HG02973 (cell line): ENCODE measurements at regions not wholly inside any gene's neighbourhood (a gene's known extent, or its start where the extent isn't known, plus 50 kb on each side); places are given as distances from the start of the nearest gene placed in this dataset.
"Not testable (repeated sequence)": the region's sequence is repeated elsewhere in the genome, so short reads cannot be mapped to it uniquely, and the experiment has no call there.

Experiments used
- ATAC-seq: cut with Tn5 transposase; IDR thresholded peaks from one replicate; pipeline ENCODE4 v1.9.1; 2021; ENCODE audit warnings: moderate library complexity; ENCODE audit not compliant: unreplicated experiment

DNA sequence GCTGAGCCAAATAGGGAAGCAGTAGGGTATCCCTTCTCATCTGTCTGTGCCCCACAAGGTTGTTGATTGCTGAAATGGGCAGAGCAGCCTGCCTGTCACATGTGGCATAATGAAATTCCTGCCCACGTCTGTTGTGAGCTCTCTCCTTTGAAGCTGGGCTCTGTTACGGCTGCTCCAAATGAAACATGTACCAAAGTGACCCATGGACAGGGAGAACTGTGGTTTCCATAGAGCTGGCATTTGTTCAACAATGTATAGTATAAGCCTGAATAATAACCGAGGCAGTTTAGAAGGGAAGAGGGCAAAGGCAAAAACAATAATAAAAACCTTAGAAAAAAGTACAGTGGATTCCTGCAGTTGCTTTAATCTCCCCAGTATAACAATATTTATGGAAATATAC lies 149.7 kb downstream of the LYPLAL1 start:
- ATAC-seq, result no peak

DNA sequence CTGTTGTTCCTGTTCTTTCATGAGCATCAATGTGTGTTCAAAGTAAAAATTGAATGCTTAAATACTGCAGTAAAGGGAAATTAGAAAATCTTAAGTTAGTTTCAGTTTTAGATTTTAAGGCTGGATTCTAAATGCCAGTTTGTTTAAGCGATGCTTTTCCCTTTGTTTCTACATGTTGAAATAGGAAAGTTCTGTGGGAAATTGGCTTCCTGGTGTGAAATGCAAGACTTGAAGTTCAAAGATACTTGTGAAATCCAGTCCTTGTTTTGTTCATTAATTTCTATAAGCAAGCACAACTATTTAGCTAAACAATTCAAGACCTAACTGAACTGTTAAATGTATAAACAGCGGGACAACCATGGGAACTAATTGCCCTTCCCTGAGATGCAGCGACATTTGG lies 149.1 kb downstream of the LYPLAL1 start:
- no peak for ATAC-seq

DNA sequence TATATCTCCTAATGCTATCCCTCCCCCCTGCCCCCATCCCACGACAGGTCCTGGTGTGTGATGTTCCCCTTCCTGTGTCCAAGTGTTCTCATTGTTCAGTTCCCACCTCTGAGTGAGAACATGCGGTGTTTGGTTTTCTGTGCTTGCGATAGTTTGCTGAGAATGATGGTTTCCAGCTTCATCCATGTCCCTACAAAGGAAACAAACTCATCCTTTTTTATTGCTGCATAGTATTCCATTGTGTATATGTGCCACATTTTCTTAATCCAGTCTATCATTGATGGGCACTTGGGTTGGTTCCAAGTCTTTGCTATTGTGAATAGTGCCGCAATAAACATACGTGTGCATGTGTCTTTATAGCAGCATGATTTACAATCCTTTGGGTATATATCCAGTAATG lies 146.9 kb downstream of the LYPLAL1 start:
- ATAC-seq, result not testable (repeated sequence)

DNA sequence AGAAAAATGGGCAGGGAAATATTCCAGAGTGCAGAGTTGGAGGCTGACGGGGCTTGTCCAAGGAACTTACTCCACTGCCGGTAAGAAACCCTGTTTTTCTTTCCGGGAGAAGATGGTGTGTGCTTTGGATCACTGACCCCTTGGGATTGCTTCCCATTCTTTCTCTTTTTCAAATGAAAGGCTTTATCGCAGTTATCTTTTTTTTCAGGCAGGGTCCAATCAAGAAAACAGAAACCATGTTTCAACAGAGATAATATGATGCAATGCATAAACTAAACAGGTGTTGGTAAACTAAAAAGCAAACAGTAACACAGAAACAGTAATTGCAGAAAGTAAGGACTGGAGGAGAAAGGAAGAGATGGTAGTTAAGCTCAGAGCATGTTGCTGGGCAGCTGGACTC lies 145.1 kb downstream of the LYPLAL1 start:
- ATAC-seq, result no peak

DNA sequence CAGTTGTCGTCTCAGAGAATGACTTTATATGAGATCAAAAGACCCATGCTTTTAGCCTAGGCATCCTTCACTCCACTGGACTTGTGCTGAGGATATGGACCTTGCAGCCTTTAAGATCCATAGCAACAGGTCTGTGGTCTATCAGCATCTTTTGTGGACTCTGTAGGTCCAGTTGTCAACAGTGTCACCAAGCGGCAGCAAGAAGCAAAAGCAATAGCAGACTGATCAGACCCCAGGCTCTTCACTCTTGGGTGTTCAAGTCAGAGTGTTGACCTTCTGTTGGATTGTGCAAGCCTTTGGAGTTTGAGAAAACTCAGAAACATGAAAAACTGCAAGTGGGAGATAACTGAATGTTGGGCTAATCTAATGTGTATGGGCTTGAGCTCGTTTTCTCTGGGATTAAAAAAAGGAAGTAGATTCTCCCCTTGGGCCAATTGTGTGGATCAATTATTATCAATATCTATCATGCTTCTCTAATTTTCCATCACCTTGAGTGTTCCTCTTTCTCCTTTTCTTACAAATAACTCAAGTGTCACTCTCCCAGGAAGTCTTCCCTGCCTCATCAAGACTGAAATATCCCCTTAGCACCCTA lies 144.2 kb downstream of the LYPLAL1 start:
- no peak for ATAC-seq

DNA sequence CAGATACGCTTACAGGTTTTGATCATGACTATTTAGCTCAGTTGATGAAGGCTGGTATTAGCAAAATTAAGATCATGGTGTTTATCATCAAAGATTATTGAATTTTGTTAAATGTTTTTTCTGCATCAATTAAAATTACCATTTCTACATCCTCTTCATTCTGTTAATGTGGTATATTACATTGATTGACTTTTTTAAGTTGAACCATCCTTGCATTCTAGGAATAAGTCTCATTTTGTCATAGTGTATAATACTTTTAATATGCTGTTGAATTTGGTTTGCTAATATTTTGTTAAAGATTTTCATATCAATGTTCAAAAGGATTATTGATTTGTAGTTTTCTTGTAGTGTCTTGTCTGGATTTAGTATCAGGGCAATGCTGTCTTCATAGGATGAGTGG lies 142.4 kb downstream of the LYPLAL1 start:
- ATAC-seq, result no peak

DNA sequence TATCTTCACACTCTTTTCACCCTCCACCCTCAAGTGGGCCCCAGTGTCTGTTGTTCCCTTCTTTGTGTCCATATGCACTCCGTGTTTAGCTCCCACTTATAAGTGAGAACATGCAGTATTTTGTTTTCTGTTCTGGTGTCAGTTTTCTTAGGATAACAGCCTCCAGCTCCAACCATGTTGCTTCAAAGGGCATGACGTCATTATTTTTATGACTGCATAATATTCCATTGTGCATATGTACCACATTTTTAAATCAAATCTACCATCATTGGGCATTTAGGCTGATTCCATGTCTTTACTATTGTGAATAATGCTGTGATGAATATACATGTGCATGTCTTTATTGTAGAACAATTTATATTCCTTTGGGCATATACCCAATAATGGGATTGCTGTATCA lies 140.3 kb downstream of the LYPLAL1 start:
- no peak for ATAC-seq

DNA sequence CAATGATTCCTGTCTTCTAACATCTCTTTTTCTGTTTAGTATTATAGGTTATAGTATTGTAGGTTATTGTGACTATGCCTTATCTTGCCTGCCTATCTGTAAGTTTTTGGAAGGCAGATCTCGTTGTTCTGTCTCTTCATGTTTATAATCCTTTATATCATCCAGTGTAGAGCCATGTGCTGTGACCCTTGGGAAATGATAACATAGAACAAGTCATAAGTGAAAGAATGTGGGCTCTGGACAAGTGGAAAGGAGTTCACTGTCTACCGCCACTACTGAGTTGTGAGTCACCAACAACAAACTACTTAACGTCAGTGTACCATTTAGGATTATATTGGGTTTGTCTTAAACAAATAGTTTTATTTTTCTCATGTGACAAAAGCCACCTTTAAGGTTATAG lies 139.3 kb downstream of the LYPLAL1 start:
- ATAC-seq, result no peak

DNA sequence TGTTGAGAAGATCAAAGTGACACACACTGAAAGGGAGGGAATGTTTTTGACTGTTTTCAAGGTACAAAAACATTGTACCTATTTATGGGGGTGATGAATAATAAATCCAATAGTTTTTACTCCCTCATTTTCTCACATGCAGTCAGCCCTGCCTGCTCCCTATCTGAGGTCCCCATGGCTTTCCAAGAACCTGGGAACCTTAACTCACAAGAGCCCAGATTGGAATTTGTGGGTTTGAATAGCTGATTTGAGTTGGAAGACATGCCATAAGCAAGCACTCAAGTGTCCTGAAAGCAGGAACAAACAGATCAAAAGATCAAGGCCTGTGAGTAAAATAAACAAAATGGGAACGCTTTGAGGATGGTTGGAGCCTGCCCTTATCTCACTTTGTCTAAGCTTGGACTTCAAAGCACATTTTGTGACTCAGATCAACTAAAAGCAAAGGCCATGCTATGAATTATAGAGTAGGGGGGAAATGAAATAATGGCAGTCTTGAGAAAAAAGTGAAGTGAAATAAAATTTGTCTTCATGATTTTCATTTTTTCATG lies 136.6 kb downstream of the LYPLAL1 start:
- ATAC-seq, result no peak

DNA sequence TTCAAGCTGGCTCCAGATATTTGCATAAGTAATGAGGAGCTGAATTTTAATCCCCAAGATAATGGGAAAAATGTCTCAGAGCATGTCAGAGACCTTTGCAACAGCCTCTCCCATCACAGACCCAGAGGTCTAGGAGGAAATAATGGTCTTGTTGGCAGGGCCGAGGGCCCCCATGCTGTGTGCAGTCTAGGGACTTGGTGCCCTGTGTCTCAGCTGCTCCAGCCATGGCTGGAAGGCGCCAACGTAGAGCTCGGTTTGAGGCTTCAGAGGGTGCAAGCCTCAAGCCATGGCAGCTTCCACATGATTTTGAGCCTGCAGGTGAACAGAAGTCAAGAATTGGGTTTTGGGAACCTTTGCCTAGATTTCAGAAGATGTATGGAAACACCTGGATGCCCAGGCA lies 134.7 kb downstream of the LYPLAL1 start:
- ATAC-seq, result no peak

DNA sequence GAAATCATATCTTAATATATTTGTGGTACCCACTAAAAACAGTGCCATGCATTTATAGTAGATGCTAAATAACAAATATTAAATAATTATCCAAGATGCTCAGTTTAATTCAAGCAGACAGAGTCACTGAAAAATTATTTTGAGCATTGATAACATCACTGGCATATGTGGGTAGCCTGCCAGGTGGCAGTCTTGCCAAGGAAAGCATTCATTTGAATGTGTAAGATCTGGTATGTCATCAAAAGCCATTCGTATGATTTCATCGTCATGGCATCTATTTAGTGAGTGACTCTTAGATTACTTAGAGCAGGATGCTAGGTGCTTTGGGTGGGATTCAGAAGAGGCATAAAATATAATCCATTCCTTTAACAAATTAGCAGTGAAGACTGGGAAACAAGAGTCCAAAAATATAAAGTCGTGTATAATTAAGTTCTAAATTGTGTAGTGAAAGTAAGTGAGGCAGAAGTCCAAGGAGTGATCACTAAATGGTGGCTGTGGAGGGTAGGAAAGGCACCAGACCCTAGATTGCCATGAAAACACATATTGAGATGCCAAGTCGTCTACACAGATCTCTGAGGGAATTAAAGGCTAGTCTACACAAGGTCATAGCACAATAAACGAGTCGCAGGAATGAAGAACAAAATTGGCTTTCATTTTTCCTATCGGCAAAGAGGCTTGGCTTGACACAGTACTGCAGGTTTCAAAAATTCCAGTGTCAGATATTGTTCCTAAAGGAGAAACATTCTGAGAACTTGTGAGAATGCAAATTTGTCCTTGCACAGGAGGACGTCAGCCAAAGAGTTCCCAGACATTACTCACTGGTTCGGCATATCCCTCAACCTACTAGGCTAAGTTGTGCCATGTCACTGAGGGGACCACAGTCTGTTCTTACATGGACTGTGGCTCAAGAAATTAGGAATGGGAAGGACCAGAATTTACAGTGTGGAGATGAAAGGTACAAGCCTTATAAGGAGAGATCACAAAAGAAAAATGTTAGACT lies 130.8 kb downstream of the LYPLAL1 start:
- no peak for ATAC-seq

DNA sequence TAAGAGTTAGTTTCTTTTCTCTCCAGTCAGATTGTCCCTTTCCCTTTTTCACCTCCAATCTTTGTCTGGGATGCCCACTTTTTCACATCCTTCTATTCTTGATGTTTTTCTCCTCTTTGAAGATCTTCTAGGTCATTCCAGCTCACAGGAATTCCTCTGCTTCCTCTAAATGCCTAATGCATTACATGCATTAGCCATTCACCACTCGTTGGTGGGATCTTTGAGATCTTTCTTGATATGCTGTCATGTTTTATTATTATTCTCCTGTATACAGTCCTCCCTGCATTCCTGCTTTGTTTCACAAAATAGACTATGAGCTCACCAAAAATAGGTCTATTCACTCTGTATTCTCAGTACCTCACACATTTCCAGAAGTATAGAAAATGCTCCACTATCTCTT lies 129.0 kb downstream of the LYPLAL1 start:
- ATAC-seq, result no peak

DNA sequence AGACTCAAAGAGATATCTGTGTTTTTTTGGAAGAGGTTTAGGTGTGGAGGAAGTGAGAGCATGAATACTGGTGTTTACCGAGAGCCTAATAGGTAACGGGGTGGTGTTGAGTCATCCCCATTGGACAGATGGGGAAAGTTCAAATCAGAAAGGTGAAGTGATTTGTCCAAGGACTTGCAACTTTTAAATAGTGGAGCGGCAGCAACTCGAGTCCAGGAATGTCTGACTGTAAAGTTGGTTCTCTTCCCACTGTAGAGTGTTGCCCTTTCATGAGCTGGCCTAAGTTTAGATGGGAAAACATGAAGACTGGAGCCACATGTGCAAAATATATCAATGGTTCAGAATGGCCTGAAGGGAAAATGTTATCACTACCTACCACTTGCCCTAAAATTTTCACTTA lies 125.7 kb downstream of the LYPLAL1 start:
- ATAC-seq, result no peak

DNA sequence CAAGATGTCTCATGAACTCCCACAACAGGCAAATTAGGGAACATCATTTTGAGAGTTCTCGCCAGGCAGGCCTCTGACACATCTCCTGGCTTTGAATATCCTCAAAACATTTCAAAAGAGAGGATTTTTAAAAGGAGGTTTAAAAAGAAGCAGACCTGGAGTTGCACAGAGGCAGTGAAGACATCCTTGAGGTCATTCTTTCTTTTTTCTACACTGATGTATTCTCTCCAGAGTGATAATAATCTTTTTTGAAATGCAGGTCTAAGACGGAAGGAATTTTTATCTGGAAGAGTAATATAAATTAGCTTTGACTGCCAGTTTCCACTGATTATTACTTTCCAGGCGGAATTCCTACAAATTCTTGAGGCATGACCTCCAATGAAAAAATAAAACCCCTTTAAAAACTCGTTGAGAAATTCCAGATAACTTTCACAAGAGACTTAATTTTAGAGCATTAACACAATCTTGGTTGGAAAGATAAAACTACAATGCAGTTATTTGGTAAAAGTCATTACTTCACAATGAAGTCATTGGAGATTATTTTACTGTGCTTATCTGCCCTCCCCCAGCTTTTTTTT lies 125.0 kb downstream of the LYPLAL1 start:
- ATAC-seq, result no peak

DNA sequence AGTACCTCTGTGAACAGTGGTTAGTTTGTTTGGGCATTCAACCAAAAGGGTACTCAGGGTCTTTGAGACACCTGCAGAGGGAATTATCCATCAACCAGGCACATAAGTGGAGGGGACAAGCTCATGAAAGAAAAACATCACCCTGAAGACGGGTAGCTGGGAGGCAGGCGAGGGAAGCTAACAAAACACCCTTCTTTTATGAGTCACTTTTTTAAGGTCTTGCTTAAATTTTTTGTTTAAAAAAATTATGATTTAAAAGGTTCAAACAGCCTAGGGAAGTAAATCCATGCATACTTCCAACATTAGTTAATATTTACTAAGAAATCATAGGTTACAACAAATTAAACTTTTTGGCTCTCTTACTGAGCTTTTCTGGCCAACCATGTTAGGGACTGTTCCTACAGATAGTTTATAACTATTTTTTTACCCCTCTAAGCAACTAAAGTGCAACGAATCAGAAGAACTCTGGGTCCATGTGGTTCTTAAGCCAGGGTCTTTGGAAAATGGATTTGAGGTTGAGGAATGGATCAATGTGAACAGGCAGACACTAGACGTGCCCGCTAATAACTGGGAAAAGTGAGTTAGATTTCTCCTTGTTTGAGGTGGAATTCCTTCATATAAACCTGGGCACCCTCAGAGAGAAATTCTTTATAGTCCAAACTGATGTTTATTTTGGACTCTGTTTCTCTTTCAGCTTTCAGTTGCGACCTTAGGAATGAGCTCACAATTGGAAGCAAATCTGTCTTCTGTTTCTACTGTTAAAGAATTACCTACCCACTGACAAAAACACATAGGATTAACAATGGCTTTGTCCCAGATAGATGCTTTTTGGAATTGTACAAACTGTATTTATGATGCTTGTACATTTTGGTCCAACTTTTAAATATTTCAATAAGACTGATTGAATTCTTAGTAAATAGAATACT lies 123.0 kb downstream of the LYPLAL1 start:
- ATAC-seq, result no peak

DNA sequence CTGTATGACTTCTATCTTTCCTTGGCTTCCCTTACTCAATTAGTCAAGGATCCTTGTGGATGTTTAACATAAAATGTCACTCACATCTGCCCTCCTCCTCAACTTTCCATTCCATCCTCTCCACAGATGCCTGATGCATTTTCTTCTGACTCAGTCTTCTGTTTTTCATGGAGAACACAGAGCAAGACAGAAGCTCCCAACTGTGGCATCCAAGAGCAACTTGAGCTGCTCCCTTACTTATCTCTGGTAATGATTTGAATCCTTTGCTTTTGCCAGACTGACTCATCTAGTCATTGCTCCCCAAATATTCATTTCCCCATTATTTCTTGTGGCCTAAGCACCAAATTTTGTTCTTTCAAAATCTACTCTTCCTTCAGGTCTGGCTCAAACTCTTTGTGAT lies 120.6 kb downstream of the LYPLAL1 start:
- ATAC-seq, result no peak

DNA sequence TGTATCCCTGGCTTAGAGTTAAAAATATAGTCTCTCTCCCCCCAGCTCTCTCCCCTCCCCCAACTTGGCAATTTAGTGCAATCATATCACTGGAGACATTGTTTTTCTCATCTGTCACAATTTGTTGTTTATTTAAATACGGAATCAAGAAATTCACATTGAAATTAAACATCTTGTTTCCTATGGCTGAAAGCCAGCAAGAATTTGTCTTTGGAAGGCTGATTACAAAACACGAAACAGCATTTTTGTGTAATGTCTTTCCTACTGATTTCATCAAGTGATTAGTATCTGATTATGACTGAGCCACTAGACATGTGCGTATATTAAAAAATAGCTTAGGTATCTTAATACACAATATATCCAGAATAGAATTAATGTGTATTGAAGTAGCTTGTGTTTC lies 119.7 kb downstream of the LYPLAL1 start:
- ATAC-seq, result no peak

DNA sequence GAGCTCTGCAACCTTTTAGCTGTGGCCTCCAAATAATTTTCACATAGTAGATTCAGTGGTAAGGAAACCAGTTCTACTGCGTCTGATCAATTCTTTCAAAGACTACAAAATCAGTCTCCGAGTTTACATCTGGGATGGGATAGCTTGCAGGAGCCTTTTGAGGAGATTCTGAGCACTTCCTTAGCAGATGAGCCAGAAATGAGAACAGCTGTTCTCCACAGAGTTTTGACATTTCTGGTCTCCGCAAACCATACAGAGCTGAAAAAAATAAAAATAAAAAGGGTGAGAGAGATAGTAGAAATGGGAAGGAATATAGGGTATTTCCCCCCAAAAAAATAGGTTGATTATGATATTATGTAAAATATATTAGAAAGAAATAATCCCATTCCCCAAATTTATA lies 119.3 kb downstream of the LYPLAL1 start:
- no peak for ATAC-seq

DNA sequence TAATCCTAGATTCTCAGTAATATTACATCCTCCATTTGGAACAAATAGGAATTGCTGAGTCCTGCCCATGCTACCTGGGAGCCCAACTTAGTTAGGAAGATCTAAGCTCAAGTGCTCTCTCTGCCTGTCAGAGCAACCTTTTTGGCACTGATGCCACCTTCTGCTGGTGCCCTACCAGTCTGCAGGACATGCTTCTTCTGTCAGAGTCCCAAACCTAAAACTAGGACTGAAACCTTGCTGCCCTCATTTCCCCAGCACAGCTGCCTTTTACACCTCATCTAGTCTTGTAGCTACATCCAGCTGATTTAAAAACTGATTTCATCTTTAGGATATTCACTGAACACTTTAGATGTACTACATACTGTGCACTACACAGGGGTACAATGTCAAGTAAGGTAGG lies 118.7 kb downstream of the LYPLAL1 start:
- no peak for ATAC-seq

DNA sequence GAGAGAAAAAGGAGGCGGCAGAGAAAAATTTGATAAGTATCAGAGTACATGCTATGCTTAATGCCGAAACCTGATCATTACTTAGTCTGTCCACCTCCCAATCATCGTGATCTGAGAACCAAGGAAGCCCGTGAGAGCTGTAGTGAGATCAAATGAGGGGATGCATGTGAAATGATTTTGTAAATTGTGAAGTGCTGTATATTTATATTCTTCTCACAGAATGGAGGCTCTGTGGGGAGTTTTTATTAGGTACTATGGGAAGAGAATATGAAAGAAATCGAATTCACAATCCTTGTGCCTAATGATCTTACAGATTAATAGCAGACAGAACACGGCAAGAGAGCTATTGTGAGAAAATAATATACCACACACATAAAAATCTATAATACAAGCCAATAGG lies 115.5 kb downstream of the LYPLAL1 start:
- ATAC-seq, result no peak

DNA sequence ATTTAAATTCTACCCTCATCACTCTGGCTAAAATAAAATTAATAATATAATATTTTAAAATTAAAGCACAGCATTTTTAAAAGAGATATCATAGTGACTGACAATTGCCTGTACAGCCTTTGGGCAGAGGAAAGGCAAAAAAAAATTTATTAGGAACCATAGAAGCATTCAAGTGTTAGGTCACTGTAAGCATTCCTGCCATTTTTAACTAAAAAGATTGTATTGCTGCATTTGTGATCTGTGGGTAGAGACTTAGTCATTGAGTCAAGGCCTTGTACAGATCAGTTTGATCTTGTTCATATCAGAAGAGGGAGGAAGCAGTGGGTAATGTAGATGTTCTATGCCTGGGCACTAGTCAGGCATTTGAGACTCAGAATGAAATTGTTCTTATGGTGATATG lies 109.9 kb downstream of the LYPLAL1 start:
- no peak for ATAC-seq
